Transverse colon (tissue), 4 donors: ENCODE measurements at regions not wholly inside any gene's neighbourhood (a gene's known extent, or its start where the extent isn't known, plus 50 kb on each side); places are given as distances from the start of the nearest gene placed in this dataset.

Experiments
- DNase-seq: peaks from one replicate; pipeline ENCODE4 v3.0.0-alpha.2; 2019
- H3K27ac ChIP-seq, 4 donors: fragments of 200-600 bp; sonication (generic); 2 replicates each; pipeline ENCODE4 v1.5.1; 2016 to 2018; ENCODE audit warnings: inconsistent platforms in 4 of 4
- H3K27me3 ChIP-seq: fragments of 200-600 bp; sonication (generic); 2 replicates; pipeline ENCODE4 v1.5.1; 2017; ENCODE audit warnings: inconsistent platforms
- H3K36me3 ChIP-seq, 4 donors: fragments of 200-600 bp; sonication (generic); 2 replicates each; pipeline ENCODE4 v1.5.1; 2017 to 2019; ENCODE audit warnings: inconsistent platforms in 4 of 4
- H3K4me1 ChIP-seq, 4 donors: fragments of 200-600 bp; sonication (generic); 2 replicates each; pipeline ENCODE4 v1.5.1; 2017 to 2020; ENCODE audit warnings: inconsistent platforms in 4 of 4
- H3K4me3 ChIP-seq, 4 donors: fragments of 200-600 bp; sonication (generic); 1 replicate in 1 of 4; 2 replicates in 3 of 4; pipeline versions ENCODE4 v1.5.1 to v1.6.1; 2017 to 2019; ENCODE audit warnings: inconsistent platforms in 4 of 4
- H3K9me3 ChIP-seq, 2 donors: fragments of 200-600 bp; sonication (generic); 2 replicates each; pipeline ENCODE4 v1.5.1; 2017 to 2019; ENCODE audit warnings: inconsistent platforms in 2 of 2
- EP300 ChIP-seq: sonication (generic); formaldehyde crosslinking; IDR thresholded peaks from one replicate; pipeline ENCODE4 v1.6.1; 2017; ENCODE audit warnings: antibody characterized with exemption, low read depth
- POLR2A ChIP-seq: fragments of 450-650 bp; IDR thresholded peaks from one replicate; pipeline ENCODE4 v1.6.1; 2016; ENCODE audit warnings: antibody characterized with exemption, mild to moderate bottlenecking, moderate library complexity
- POLR2AphosphoS5 ChIP-seq, 3 donors: sonication (generic); formaldehyde crosslinking; IDR thresholded peaks; one replicate each; pipeline ENCODE4 v1.6.1; 2016; ENCODE audit warnings: antibody characterized with exemption in 3 of 3
- whole genome bisulfite sequencing, 2 donors: methylation state at CpG; one replicate each; pipeline ENCODE4 v1.1.5; 2018; ENCODE audit warnings: low coverage in 1 of 2; 5-methylcytosine and 5-hydroxymethylcytosine counted together
- in situ Hi-C, 4 donors: fragments of 200-750 bp; cut with MboI; loops; one replicate each; pipeline versions ENCODE4 v1.15.0 to v1.15.1; 2017; ENCODE audit warnings: low sequenced_read_pairs in 3 of 4, low pct_ligation_motif_present in 1 of 4, low pct_unique_long_range_greater_than_20kb in 1 of 4
- intact Hi-C: fragments of 100-400 bp; cut with DNase I; formaldehyde crosslinking; loops from one replicate; pipeline ENCODE4 v1.15.1; 2023; ENCODE audit warnings: low total_unique reads
- TF ChIP-seq, protein P1 (sequence below), 5 experiments: fragments of 200-600 bp in 3 of 5; fragments of 450-650 bp in 2 of 5; sonication (generic) in 3 of 5; IDR thresholded peaks; 1 replicate in 2 of 5; 2 replicates in 3 of 5; pipeline ENCODE4 v1.5.1; 2016 to 2017; ENCODE audit warnings: antibody characterized with exemption in 5 of 5, inconsistent platforms in 3 of 5, mild to moderate bottlenecking in 2 of 5, moderate library complexity in 1 of 5

DNA sequence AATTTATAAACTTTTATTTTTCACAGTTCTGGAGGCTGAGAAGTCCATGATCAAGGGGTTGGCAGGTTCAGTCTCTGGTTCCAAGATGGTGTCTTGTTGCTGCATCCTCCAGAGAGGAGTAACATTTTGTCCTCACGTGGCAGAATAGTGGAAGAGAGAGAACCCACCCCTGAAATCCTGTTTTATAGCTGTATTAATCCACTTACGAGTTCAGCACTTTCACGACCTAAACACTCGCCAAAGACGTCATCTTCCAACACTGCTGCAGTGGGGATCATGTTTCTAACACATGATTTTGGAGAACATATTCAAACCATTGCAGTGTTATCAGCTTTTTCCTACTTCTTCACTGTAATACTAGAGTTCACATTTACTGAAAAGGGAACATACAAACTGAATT is 233.0 kb upstream of the ATP10B start:
- Histone ChIP-seq H3K36me3 (no peaks in the 10 kb centered on the region), H3K27me3 (no peaks in the 10 kb centered on the region), H3K4me3 (no peak overlapping the region), H3K27ac (no peak overlapping the region), H3K4me1 (no peaks in the 10 kb centered on the region), H3K9me3 (no peaks in the 10 kb centered on the region)
- in situ Hi-C loops (no loop called here), intact Hi-C loops (no loop called here)
- TF ChIP-seq, protein P1, sequence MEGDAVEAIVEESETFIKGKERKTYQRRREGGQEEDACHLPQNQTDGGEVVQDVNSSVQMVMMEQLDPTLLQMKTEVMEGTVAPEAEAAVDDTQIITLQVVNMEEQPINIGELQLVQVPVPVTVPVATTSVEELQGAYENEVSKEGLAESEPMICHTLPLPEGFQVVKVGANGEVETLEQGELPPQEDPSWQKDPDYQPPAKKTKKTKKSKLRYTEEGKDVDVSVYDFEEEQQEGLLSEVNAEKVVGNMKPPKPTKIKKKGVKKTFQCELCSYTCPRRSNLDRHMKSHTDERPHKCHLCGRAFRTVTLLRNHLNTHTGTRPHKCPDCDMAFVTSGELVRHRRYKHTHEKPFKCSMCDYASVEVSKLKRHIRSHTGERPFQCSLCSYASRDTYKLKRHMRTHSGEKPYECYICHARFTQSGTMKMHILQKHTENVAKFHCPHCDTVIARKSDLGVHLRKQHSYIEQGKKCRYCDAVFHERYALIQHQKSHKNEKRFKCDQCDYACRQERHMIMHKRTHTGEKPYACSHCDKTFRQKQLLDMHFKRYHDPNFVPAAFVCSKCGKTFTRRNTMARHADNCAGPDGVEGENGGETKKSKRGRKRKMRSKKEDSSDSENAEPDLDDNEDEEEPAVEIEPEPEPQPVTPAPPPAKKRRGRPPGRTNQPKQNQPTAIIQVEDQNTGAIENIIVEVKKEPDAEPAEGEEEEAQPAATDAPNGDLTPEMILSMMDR (IDR thresholded peaks at IDR 0.05), result no peak
- TF ChIP-seq EP300 (no peak), POLR2AphosphoS5 (IDR thresholded peaks at IDR 0.05) (no peak), POLR2A (no peak)
- DNase-seq, result no peak
- WGBS, 2 donors, result 55 to 73% methylated on average over 5 of the region's 5 CpGs

DNA sequence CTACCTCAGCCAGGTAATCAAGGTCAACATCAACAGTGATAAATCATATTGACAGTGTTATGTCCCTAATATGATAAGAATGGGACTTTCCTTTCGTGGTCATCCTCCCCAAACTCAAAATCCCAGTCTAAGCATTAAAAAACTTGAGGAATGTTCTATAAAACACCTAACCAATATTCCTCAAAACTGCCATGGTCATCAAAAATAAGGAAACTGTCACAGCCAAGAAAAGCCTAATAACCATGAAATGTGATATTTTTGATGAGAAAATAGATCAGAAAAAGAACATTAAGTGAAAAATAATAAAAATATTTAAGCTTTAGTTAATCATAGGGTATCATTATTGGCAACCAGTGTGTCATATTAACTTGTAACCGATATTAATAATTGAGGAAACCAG is 232.1 kb upstream of the ATP10B start:
- Histone ChIP-seq H3K36me3 (no peaks in the 10 kb centered on the region), H3K27me3 (no peaks in the 10 kb centered on the region), H3K4me1 (no peaks in the 10 kb centered on the region), H3K4me3 (no peak overlapping the region), H3K9me3 (no peaks in the 10 kb centered on the region), H3K27ac (no peak overlapping the region)
- no peak for DNase-seq
- 57 to 74% methylated on average over 2 of the region's 2 CpGs for WGBS, 2 donors
- in situ Hi-C loops, result no loop called here
- TF ChIP-seq EP300 (no peak), POLR2A (no peak)
- intact Hi-C loops, result no loop called here

DNA sequence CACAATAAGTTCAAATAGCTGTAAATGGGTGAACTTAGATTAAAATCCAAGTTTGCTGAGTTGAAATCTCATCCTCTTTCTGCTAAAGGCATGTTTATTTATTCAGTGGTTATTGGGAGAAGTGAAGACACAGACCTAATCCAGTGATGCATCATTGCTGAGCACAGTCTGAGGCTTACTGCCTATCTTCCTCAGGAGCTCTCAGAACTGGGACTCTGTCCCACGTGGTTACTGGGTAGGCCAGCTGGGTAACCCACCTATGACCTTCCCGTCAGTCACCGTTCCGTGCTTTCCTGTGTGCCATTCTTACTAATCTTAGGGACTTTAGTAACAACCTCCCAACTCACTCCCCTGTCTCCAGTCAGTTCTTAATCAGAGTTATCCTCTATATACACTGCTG is 226.8 kb upstream of the ATP10B start:
- intact Hi-C loops, result no loop called here
- TF ChIP-seq, protein P1 (IDR thresholded peaks at IDR 0.05), result no peak
- TF ChIP-seq POLR2AphosphoS5 (IDR thresholded peaks at IDR 0.05) (no peak), POLR2A (no peak), EP300 (no peak)
- 56 to 86% methylated on average over 2 to 4 of the region's 4 CpGs for WGBS, 2 donors
- Histone ChIP-seq H3K4me1 (no peaks in the 10 kb centered on the region), H3K27ac (no peak overlapping the region), H3K27me3 (no peaks in the 10 kb centered on the region), H3K4me3 (no peak overlapping the region), H3K9me3 (no peaks in the 10 kb centered on the region), H3K36me3 (no peaks in the 10 kb centered on the region)
- in situ Hi-C loops, result no loop called here
- no peak for DNase-seq

DNA sequence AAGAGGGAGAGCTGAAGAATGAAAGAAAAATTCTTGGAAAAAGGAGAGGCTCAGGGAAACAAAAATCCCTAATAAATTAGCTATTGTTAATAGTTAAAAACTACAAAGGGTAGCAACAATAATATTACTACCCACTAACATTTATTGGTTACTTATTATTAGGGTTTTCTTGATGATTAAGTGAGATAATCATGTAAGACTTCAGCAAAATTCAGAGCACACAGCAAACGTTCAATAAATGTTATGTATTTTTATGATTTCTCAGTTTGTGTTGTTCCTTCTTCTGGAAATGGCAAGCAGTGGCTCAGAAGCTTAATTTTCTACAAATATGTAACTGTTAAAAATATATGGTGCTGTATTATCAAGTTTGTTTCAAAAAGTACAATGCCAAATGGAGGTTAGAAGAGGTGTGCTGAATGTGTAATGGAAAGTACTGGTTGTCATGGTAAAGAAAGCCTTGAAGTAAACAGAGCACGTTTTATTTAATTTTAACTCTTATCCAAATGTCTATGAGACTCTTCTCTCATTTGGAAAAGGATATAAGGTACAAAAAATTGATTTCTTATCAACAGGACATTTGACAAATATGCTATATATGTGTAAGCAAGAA is 226.0 kb upstream of the ATP10B start:
- Histone ChIP-seq H3K27me3 (no peaks in the 10 kb centered on the region), H3K4me3 (no peak overlapping the region), H3K27ac (no peak overlapping the region), H3K36me3 (no peaks in the 10 kb centered on the region), H3K4me1 (no peaks in the 10 kb centered on the region), H3K9me3 (no peaks in the 10 kb centered on the region)
- 42 to 48% methylated on average over 2 of the region's 2 CpGs for WGBS, 2 donors
- in situ Hi-C loops, result no loop called here
- intact Hi-C loops, result no loop called here
- TF ChIP-seq EP300, result no peak
- TF ChIP-seq, protein P1 (IDR thresholded peaks at IDR 0.05), result no peak
- TF ChIP-seq POLR2A, result no peak
- TF ChIP-seq POLR2AphosphoS5 (IDR thresholded peaks at IDR 0.05), result no peak
- no peak for DNase-seq

DNA sequence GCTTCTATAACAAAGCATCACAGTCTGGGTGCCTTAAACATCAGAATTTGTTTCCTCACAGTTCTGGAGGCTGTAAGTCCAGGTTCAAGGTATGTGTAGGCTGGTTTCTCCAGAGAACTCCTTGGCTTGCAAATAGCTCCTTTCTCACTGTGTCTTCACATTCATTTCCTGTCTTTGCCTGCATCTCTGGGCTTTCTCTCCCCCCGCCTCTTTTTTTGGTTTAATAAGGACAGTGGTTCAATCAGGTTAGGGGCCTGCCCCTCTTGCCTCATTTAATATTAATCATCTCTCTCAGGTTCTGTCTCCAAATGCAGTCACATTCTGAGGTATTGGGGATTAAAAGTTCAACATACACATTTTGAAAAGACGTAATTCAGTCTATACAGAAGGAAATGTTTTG is 225.5 kb upstream of the ATP10B start:
- Histone ChIP-seq H3K36me3 (no peaks in the 10 kb centered on the region), H3K4me3 (no peak overlapping the region), H3K4me1 (no peaks in the 10 kb centered on the region), H3K27me3 (no peaks in the 10 kb centered on the region), H3K27ac (no peak overlapping the region), H3K9me3 (no peaks in the 10 kb centered on the region)
- in situ Hi-C loops (no loop called here), intact Hi-C loops (no loop called here)
- TF ChIP-seq POLR2A (no peak), EP300 (no peak), POLR2AphosphoS5 (IDR thresholded peaks at IDR 0.05) (no peak)
- TF ChIP-seq, protein P1 (IDR thresholded peaks at IDR 0.05), result no peak
- 71 to 86% methylated on average over 1 to 2 of the region's 2 CpGs for WGBS, 2 donors
- DNase-seq, result no peak
